ENCODE measurements at regions not wholly inside any gene's neighbourhood (a gene's known extent, or its start where the extent isn't known, plus 50 kb on each side); places are given as distances from the start of the nearest gene placed in this dataset.

- TF ChIP-seq CTCF (IDR thresholded peaks at IDR 0.05) = no peak
- no peaks in the 10 kb centered on the region for H3K36me3 ChIP-seq
- H3K4me3 ChIP-seq = no peak overlapping the region
- no peaks in the 10 kb centered on the region for H3K9me3 ChIP-seq
- H3K27ac ChIP-seq = no peak overlapping the region
- H3K4me1 ChIP-seq = no peaks in the 10 kb centered on the region
- H3K27me3 ChIP-seq = no peaks in the 10 kb centered on the region
- DNase-seq (ENCODE audit: low spot score) = no peak
Measured at GRCh38 chr10:85377029-85377806, 989.4 kb downstream of the GRID1 start.

GRCh38 chr10:85379338-85379737 lies 987.3 kb downstream of the GRID1 start:
- DNase-seq (ENCODE audit: low spot score) = no peak
- TF ChIP-seq CTCF (IDR thresholded peaks at IDR 0.05) = no peak
- H3K4me1 ChIP-seq = no peaks in the 10 kb centered on the region
- no peak overlapping the region for H3K4me3 ChIP-seq
- no peaks in the 10 kb centered on the region for H3K27me3 ChIP-seq
- no peak overlapping the region for H3K27ac ChIP-seq
- no peaks in the 10 kb centered on the region for H3K36me3 ChIP-seq
- H3K9me3 ChIP-seq = no peaks in the 10 kb centered on the region

GRCh38 chr10:85400981-85401695 lies 965.5 kb downstream of the GRID1 start:
- TF ChIP-seq CTCF (IDR thresholded peaks at IDR 0.05) = no peak
- Histone ChIP-seq H3K36me3 (no peaks in the 10 kb centered on the region), H3K9me3 (no peaks in the 10 kb centered on the region), H3K27ac (no peak overlapping the region), H3K4me1 (no peaks in the 10 kb centered on the region), H3K27me3 (no peaks in the 10 kb centered on the region), H3K4me3 (no peak overlapping the region)
- no peak for DNase-seq (ENCODE audit: low spot score)

GRCh38 chr10:85402541-85402940 lies 964.1 kb downstream of the GRID1 start:
- Histone ChIP-seq H3K9me3 (no peaks in the 10 kb centered on the region), H3K4me3 (no peak overlapping the region), H3K27me3 (no peaks in the 10 kb centered on the region), H3K27ac (no peak overlapping the region), H3K4me1 (no peaks in the 10 kb centered on the region), H3K36me3 (no peaks in the 10 kb centered on the region)
- no peak for TF ChIP-seq CTCF (IDR thresholded peaks at IDR 0.05)
- DNase-seq (ENCODE audit: low spot score) = no peak

GRCh38 chr10:85407088-85407487 lies 959.5 kb downstream of the GRID1 start:
- no peak for DNase-seq (ENCODE audit: low spot score)
- H3K27ac ChIP-seq = no peak overlapping the region
- TF ChIP-seq CTCF (IDR thresholded peaks at IDR 0.05) = no peak
- H3K27me3 ChIP-seq = no peaks in the 10 kb centered on the region
- H3K36me3 ChIP-seq = no peaks in the 10 kb centered on the region
- H3K9me3 ChIP-seq = peaks cover 0 to 9% of the 10 kb centered on the region in 2 donors
- H3K4me1 ChIP-seq = no peaks in the 10 kb centered on the region
- no peak overlapping the region for H3K4me3 ChIP-seq

Data from right atrium auricular region (tissue), 2 donors.